HEK293 (cell line): ENCODE measurements at regions not wholly inside any gene's neighbourhood (a gene's known extent, or its start where the extent isn't known, plus 50 kb on each side); places are given as distances from the start of the nearest gene placed in this dataset.

Source experiments
- CTCF ChIA-PET: fragments of 350-600 bp; formaldehyde crosslinking; extraction: SDS; loops from one replicate; lab custom pipeline; 2021; ENCODE audit warnings: antibody characterized with exemption; lab: Yijun Ruan, JAX
- POLR2A ChIA-PET: fragments of 300-600 bp; formaldehyde crosslinking; extraction: SDS; loops from one replicate; lab custom pipeline; 2020; ENCODE audit warnings: antibody characterized with exemption, inconsistent platforms; lab: Yijun Ruan, JAX
- H3K27ac ChIP-seq: fragments of 200-500 bp; sonication (Bioruptor generic); 2 replicates; pipeline ENCODE4 v1.5.1; 2014; ENCODE audit warnings: low read depth, low read length, control low read depth, inconsistent platforms; ENCODE audit errors: extremely low read depth
- H3K36me3 ChIP-seq, 2 experiments: fragments of 200-500 bp in 1 of 2; sonication (Bioruptor generic) in 1 of 2; 1 replicate in 1 of 2; 2 replicates in 1 of 2; pipeline ENCODE4 v1.5.1; 2014 to 2017; ENCODE audit warnings: inconsistent platforms in 2 of 2, low read length in 2 of 2; ENCODE audit not compliant: control insufficient read depth in 2 of 2, insufficient read depth in 1 of 2
- H3K4me1 ChIP-seq: fragments of 200-500 bp; sonication (Bioruptor generic); 2 replicates; pipeline ENCODE4 v1.5.1; 2014; ENCODE audit warnings: mild to moderate bottlenecking, low read length, inconsistent platforms; ENCODE audit not compliant: control insufficient read depth, insufficient read depth
- H3K4me3 ChIP-seq: 2 replicates; pipeline ENCODE4 v1.5.1; 2011; ENCODE audit warnings: low read depth, mild to moderate bottlenecking, control low read depth, low read length, moderate library complexity
- H3K9me3 ChIP-seq: fragments of 200-500 bp; sonication (Bioruptor generic); 2 replicates; pipeline ENCODE4 v1.5.1; 2014; ENCODE audit warnings: low read depth, low read length, inconsistent platforms; ENCODE audit not compliant: control insufficient read depth, insufficient read depth
- BCL11B ChIP-seq: fragments of 450-650 bp; formaldehyde crosslinking; IDR thresholded peaks from 2 replicates; pipeline ENCODE4 v1.5.1; 2016; ENCODE audit warnings: low read depth, missing biosample characterization, missing genetic modification characterization
- GLI4 ChIP-seq: fragments of 450-650 bp; formaldehyde crosslinking; IDR thresholded peaks from 2 replicates; pipeline ENCODE4 v1.5.1; 2016; ENCODE audit warnings: missing biosample characterization, missing genetic modification characterization
- OVOL3 ChIP-seq: fragments of 450-650 bp; formaldehyde crosslinking; IDR thresholded peaks from 2 replicates; pipeline ENCODE4 v1.5.1; 2016; ENCODE audit warnings: missing biosample characterization, missing genetic modification characterization
- SP2 ChIP-seq: fragments of 450-650 bp; formaldehyde crosslinking; IDR thresholded peaks from 2 replicates; pipeline ENCODE4 v1.5.1; 2016; ENCODE audit warnings: missing biosample characterization, missing genetic modification characterization
- YY1 ChIP-seq: fragments of 450-650 bp; formaldehyde crosslinking; IDR thresholded peaks from 2 replicates; pipeline ENCODE4 v1.5.1; 2018; ENCODE audit warnings: missing biosample characterization, missing genetic modification characterization
- ZBTB6 ChIP-seq: fragments of 450-650 bp; formaldehyde crosslinking; IDR thresholded peaks from 2 replicates; pipeline ENCODE4 v1.5.1; 2017; ENCODE audit warnings: missing biosample characterization, missing genetic modification characterization
- ZBTB7A ChIP-seq: fragments of 450-650 bp; formaldehyde crosslinking; IDR thresholded peaks from 2 replicates; pipeline ENCODE4 v1.5.1; 2016; ENCODE audit warnings: low read depth, missing biosample characterization, missing genetic modification characterization
- ZBTB8A ChIP-seq: fragments of 450-650 bp; formaldehyde crosslinking; IDR thresholded peaks from 2 replicates; pipeline ENCODE4 v1.5.1; 2016; ENCODE audit warnings: missing biosample characterization, missing genetic modification characterization
- ZNF112 ChIP-seq: fragments of 450-650 bp; formaldehyde crosslinking; IDR thresholded peaks from 2 replicates; pipeline ENCODE4 v1.5.0; 2017; ENCODE audit warnings: missing biosample characterization, missing genetic modification characterization
- ZNF16 ChIP-seq: fragments of 450-650 bp; formaldehyde crosslinking; IDR thresholded peaks from 2 replicates; pipeline ENCODE4 v1.5.1; 2016; ENCODE audit warnings: low read depth, missing biosample characterization, missing genetic modification characterization
- ZNF174 ChIP-seq: fragments of 450-650 bp; formaldehyde crosslinking; IDR thresholded peaks from 2 replicates; pipeline ENCODE4 v1.5.0; 2017; ENCODE audit warnings: missing biosample characterization, mild to moderate bottlenecking, missing genetic modification characterization
- ZNF2 ChIP-seq: fragments of 450-650 bp; formaldehyde crosslinking; IDR thresholded peaks from 2 replicates; pipeline ENCODE4 v1.5.1; 2016; ENCODE audit warnings: missing biosample characterization, missing genetic modification characterization
- ZNF202 ChIP-seq: fragments of 450-650 bp; formaldehyde crosslinking; IDR thresholded peaks from 2 replicates; pipeline ENCODE4 v1.5.1; 2016; ENCODE audit warnings: missing biosample characterization, missing genetic modification characterization, borderline replicate concordance
- ZNF223 ChIP-seq: fragments of 450-650 bp; formaldehyde crosslinking; IDR thresholded peaks from 2 replicates; pipeline ENCODE4 v1.5.1; 2016; ENCODE audit warnings: missing biosample characterization, missing genetic modification characterization
- ZNF341 ChIP-seq: fragments of 450-650 bp; formaldehyde crosslinking; IDR thresholded peaks from 2 replicates; pipeline ENCODE4; 2016; ENCODE audit warnings: low read depth, missing biosample characterization, missing genetic modification characterization
- ZNF510 ChIP-seq: fragments of 450-650 bp; formaldehyde crosslinking; IDR thresholded peaks from 2 replicates; pipeline ENCODE4 v1.5.1; 2018; ENCODE audit warnings: mild to moderate bottlenecking, missing genetic modification characterization, missing biosample characterization; ENCODE audit not compliant: insufficient replicate concordance
- ZNF514 ChIP-seq: fragments of 450-650 bp; formaldehyde crosslinking; IDR thresholded peaks from 2 replicates; pipeline ENCODE4 v1.5.1; 2016; ENCODE audit warnings: missing biosample characterization, missing genetic modification characterization
- ZNF555 ChIP-seq: fragments of 450-650 bp; formaldehyde crosslinking; conservative IDR thresholded peaks from 2 replicates; pipeline ENCODE4 v1.5.1; 2017; ENCODE audit warnings: missing biosample characterization, mild to moderate bottlenecking, missing genetic modification characterization, inconsistent platforms
- ZNF571 ChIP-seq: fragments of 450-650 bp; formaldehyde crosslinking; IDR thresholded peaks from 2 replicates; pipeline ENCODE4 v1.5.0; 2017; ENCODE audit warnings: missing biosample characterization, missing genetic modification characterization
- ZNF585B ChIP-seq: fragments of 450-650 bp; formaldehyde crosslinking; IDR thresholded peaks from 2 replicates; pipeline ENCODE4 v1.5.1; 2016; ENCODE audit warnings: missing biosample characterization, missing genetic modification characterization
- ZNF610 ChIP-seq: fragments of 450-650 bp; formaldehyde crosslinking; IDR thresholded peaks from 2 replicates; pipeline ENCODE4 v1.5.1; 2016; ENCODE audit warnings: missing biosample characterization, missing genetic modification characterization, borderline replicate concordance
- ZNF621 ChIP-seq: fragments of 450-650 bp; formaldehyde crosslinking; IDR thresholded peaks from 2 replicates; pipeline ENCODE4 v1.5.1; 2017; ENCODE audit warnings: missing biosample characterization, missing genetic modification characterization
- ZNF654 ChIP-seq: fragments of 450-650 bp; formaldehyde crosslinking; IDR thresholded peaks from 2 replicates; pipeline ENCODE4 v1.5.1; 2016; ENCODE audit warnings: low read depth, missing biosample characterization, missing genetic modification characterization
- ZNF670 ChIP-seq: fragments of 450-650 bp; formaldehyde crosslinking; IDR thresholded peaks from 2 replicates; pipeline ENCODE4 v1.5.1; 2016; ENCODE audit warnings: missing biosample characterization, missing genetic modification characterization, low read depth
- ZSCAN16 ChIP-seq: fragments of 450-650 bp; formaldehyde crosslinking; IDR thresholded peaks from 2 replicates; pipeline ENCODE4 v1.5.1; 2016; ENCODE audit warnings: missing biosample characterization, missing genetic modification characterization
- ZSCAN23 ChIP-seq: fragments of 450-650 bp; formaldehyde crosslinking; IDR thresholded peaks from 2 replicates; pipeline ENCODE4 v1.5.1; 2016; ENCODE audit warnings: missing biosample characterization, missing genetic modification characterization
- TF ChIP-seq, protein P1 (sequence below): fragments of 450-650 bp; formaldehyde crosslinking; IDR thresholded peaks from 2 replicates; pipeline ENCODE4 v1.5.1; 2016; ENCODE audit warnings: missing biosample characterization, missing genetic modification characterization

DNA sequence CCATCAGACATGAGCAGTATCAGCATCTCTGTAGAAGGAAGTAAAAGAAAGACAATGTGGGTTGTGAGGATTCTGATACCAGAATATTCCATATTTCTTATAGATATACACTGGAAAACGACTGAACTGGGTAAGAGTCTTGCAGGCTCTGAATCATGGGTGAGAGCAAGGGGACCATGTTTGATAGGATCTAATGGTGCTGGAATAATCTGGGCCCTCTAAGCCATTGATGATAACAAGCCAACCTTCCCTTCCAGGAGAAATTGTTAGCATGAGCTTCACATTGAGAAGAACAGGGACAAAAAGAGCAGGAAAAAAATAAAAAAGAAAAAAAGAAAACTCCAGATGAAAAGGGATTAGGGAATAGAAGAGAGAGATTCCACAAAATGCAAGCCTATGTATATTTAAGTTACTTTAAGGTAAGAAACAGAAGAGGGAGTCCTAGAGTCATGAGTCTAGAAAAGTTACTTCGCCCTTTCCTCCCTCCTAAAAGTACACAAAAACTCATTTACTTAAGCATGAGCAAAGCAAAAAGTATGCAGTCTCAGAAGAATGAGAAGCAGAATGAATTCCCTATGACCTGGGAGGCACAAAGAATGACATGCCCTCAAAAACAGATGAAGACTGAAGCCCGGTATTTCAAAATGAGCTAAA, 181.9 kb downstream of the TMEM26 start (continued):
- TF ChIP-seq ZNF654 (tag by site-specific recombination), result peak; percentile 17; the same call in 1 of the 2 replicates

- TF ChIP-seq ZNF610 (tag by site-specific recombination) (no peak), ZNF571 (no peak), ZNF510 (no peak), ZNF514 (tag by site-specific recombination) (no peak), ZNF621 (no peak)
- H3K27ac ChIP-seq, result no peak overlapping the region
- H3K4me1 ChIP-seq, result no peaks in the 10 kb centered on the region
- ChIA-PET POLR2A (no interaction called here), CTCF (interaction anchor here (0.7 kb wide), 1 partner anchor 63 kb away, joined by 3 read pairs; no protein-coding TSS in a partner anchor)
- no peaks in the 10 kb centered on the region for H3K36me3 ChIP-seq
- no peak overlapping the region for H3K4me3 ChIP-seq
- H3K9me3 ChIP-seq, result no peaks in the 10 kb centered on the region
These were observed 189.7 kb downstream of the TMEM26 start for GRCh38 chr10:61263518-61263917.

GRCh38 chr10:61262486-61263261, 190.5 kb downstream of the TMEM26 start:
- CTCF ChIA-PET, result no interaction called here
- Histone ChIP-seq H3K4me1 (no peaks in the 10 kb centered on the region), H3K9me3 (no peaks in the 10 kb centered on the region), H3K4me3 (no peak overlapping the region), H3K27ac (no peak overlapping the region), H3K36me3 (no peaks in the 10 kb centered on the region)
- POLR2A ChIA-PET, result no interaction called here
- TF ChIP-seq ZSCAN16 (no peak), ZNF202 (tag by site-specific recombination) (no peak), ZNF555 (no peak), SP2 (tag by site-specific recombination) (no peak), ZNF112 (tag by site-specific recombination) (no peak), ZNF670 (tag by site-specific recombination) (no peak)

- no peak overlapping the region for H3K27ac ChIP-seq
- H3K9me3 ChIP-seq, result no peaks in the 10 kb centered on the region
- H3K36me3 ChIP-seq, result no peaks in the 10 kb centered on the region
- ChIA-PET POLR2A (no interaction called here), CTCF (no interaction called here)
- no peaks in the 10 kb centered on the region for H3K4me1 ChIP-seq
- H3K4me3 ChIP-seq, result no peak overlapping the region
- TF ChIP-seq OVOL3 (tag by site-specific recombination) (no peak), ZNF16 (no peak), ZNF571 (no peak), ZNF585B (no peak), GLI4 (tag by site-specific recombination) (no peak), YY1 (no peak), ZBTB6 (tag by site-specific recombination) (no peak), ZNF174 (tag by site-specific recombination) (no peak), ZSCAN23 (tag by site-specific recombination) (no peak), ZBTB8A (tag by site-specific recombination) (no peak), ZNF223 (tag by site-specific recombination) (no peak), ZNF341 (tag by site-specific recombination) (no peak), ZBTB7A (tag by site-specific recombination) (no peak), ZNF2 (tag by site-specific recombination) (no peak), BCL11B (tag by site-specific recombination) (no peak)
- TF ChIP-seq, protein P1, sequence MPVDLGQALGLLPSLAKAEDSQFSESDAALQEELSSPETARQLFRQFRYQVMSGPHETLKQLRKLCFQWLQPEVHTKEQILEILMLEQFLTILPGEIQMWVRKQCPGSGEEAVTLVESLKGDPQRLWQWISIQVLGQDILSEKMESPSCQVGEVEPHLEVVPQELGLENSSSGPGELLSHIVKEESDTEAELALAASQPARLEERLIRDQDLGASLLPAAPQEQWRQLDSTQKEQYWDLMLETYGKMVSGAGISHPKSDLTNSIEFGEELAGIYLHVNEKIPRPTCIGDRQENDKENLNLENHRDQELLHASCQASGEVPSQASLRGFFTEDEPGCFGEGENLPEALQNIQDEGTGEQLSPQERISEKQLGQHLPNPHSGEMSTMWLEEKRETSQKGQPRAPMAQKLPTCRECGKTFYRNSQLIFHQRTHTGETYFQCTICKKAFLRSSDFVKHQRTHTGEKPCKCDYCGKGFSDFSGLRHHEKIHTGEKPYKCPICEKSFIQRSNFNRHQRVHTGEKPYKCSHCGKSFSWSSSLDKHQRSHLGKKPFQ, result no peak
These were observed 195.2 kb downstream of the TMEM26 start for GRCh38 chr10:61257956-61258496.
